ENCODE measurements at regions not wholly inside any gene's neighbourhood (a gene's known extent, or its start where the extent isn't known, plus 50 kb on each side); places are given as distances from the start of the nearest gene placed in this dataset.

GRCh38 chr5:20590356-20590755 lies 602.4 kb upstream of the CDH18 start:
- Histone ChIP-seq H4K20me1 (ENCODE audit: insufficient read depth, low read length) (no peaks in the 10 kb centered on the region), H3K27ac (ENCODE audit: extremely low read length, insufficient read depth, low read length) (no peak overlapping the region), H3K4me3 (replicated peaks in 1 of 3; ENCODE audit: insufficient read depth in 1 of 3, low read depth in 2 of 3, low read length in 3 of 3) (no peak overlapping the region), H3K4me1 (ENCODE audit: insufficient read depth, low read length) (no peaks in the 10 kb centered on the region), H3K36me3 (replicated peaks in 1 of 2; ENCODE audit: control insufficient read depth in 1 of 2, insufficient read depth in 2 of 2, low read length in 2 of 2) (no peaks in the 10 kb centered on the region), H3K27me3 (ENCODE audit: control insufficient read depth in 1 of 2, insufficient read depth in 2 of 2, low read length in 2 of 2) (no peaks in the 10 kb centered on the region), H3K9me3 (ENCODE audit: low read length) (no peaks in the 10 kb centered on the region), H3K79me2 (ENCODE audit: insufficient read depth, low read length) (no peaks in the 10 kb centered on the region), H3K4me2 (ENCODE audit: low read depth, low read length) (no peak overlapping the region), H2AFZ (ENCODE audit: low read length) (no peak overlapping the region), H3K9ac (ENCODE audit: insufficient read depth, low read depth, low read length) (no peak overlapping the region)
- TF ChIP-seq SRSF9 (IDR thresholded peaks at IDR 0.05; ENCODE audit: borderline replicate concordance, insufficient read depth, low read depth, low read length, poor library complexity, severe bottlenecking), result no peak
- in situ Hi-C loops (cut with HindIII; ENCODE audit: extremely low pct_ligation_motif_present, low pct_unique_long_range_greater_than_20kb) (no loop called here), intact Hi-C loops (cut with micrococcal nuclease; ENCODE audit: unreplicated experiment) (no loop called here)
- ChIA-PET CTCF (ENCODE audit: low intra/inter-chr PET ratio, low total read pairs) (no interaction called here), POLR2A (no interaction called here)
- ATAC-seq, result no peak
- no TSS peak for BruUV-seq (replicated peaks)
- DNase-seq (ENCODE audit: low spot score), result no peak
- FAIRE-seq, result no peak
- 0% methylated on average over 2 of the region's 2 CpGs for WGBS (ENCODE audit: low lambda C conversion rate)

- CTCF ChIA-PET (ENCODE audit: low intra/inter-chr PET ratio, low total read pairs), result no interaction called here
Measured at GRCh38 chr5:20575571-20575970, 587.6 kb upstream of the CDH18 start.

More at GRCh38 chr5:20575571-20575970, 587.6 kb upstream of the CDH18 start:
- H3K4me1 ChIP-seq (ENCODE audit: insufficient read depth, low read length), result no peaks in the 10 kb centered on the region
- H3K79me2 ChIP-seq (ENCODE audit: insufficient read depth, low read length), result no peaks in the 10 kb centered on the region
- H3K9ac ChIP-seq (ENCODE audit: insufficient read depth, low read depth, low read length), result no peak overlapping the region
- no peak overlapping the region for H3K27ac ChIP-seq (ENCODE audit: extremely low read length, insufficient read depth, low read length)
- no peak overlapping the region for H3K4me2 ChIP-seq (ENCODE audit: low read depth, low read length)
- ATAC-seq, result no peak
- in situ Hi-C loops (cut with HindIII; ENCODE audit: extremely low pct_ligation_motif_present, low pct_unique_long_range_greater_than_20kb), result no loop called here
- no peak overlapping the region for H2AFZ ChIP-seq (ENCODE audit: low read length)
- 1% methylated on average over 5 of the region's 5 CpGs for WGBS (ENCODE audit: low lambda C conversion rate)
- intact Hi-C loops (cut with micrococcal nuclease; ENCODE audit: unreplicated experiment), result no loop called here
- H3K36me3 ChIP-seq (replicated peaks in 1 of 2; ENCODE audit: control insufficient read depth in 1 of 2, insufficient read depth in 2 of 2, low read length in 2 of 2), result no peaks in the 10 kb centered on the region
- no peak for DNase-seq (ENCODE audit: low spot score)
- no peaks in the 10 kb centered on the region for H3K27me3 ChIP-seq (ENCODE audit: control insufficient read depth in 1 of 2, insufficient read depth in 2 of 2, low read length in 2 of 2)
- POLR2A ChIA-PET, result no interaction called here
- BruUV-seq (replicated peaks), result no TSS peak
- TF ChIP-seq NFE2L1 (CRISPR knock-in tag; IDR thresholded peaks at IDR 0.05; ENCODE audit: borderline replicate concordance) (no peak), TAF1 (CRISPR knock-in tag; IDR thresholded peaks at IDR 0.05) (no peak), RBM39 (IDR thresholded peaks at IDR 0.05; ENCODE audit: low read depth, low read length, poor library complexity, severe bottlenecking) (no peak), ZKSCAN1 (IDR thresholded peaks at IDR 0.05; ENCODE audit: low read length) (no peak), ZNF564 (CRISPR knock-in tag; IDR thresholded peaks at IDR 0.05) (no peak), TFDP2 (CRISPR knock-in tag; IDR thresholded peaks at IDR 0.05) (no peak), ZBTB38 (CRISPR knock-in tag; IDR thresholded peaks at IDR 0.05) (no peak), ZNF274 (CRISPR knock-in tag; IDR thresholded peaks at IDR 0.05) (no peak), ZNF337 (CRISPR knock-in tag; IDR thresholded peaks at IDR 0.05; ENCODE audit: borderline replicate concordance, low read depth) (no peak), SRSF1 (optimal IDR thresholded peaks at IDR 0.05; ENCODE audit: low read depth, low read length) (no peak), GMEB1 (CRISPR knock-in tag; IDR thresholded peaks at IDR 0.05; ENCODE audit: borderline replicate concordance) (no peak), CREM (IDR thresholded peaks at IDR 0.05) (no peak), CREM (CRISPR knock-in tag; IDR thresholded peaks at IDR 0.05) (no peak), ZIK1 (CRISPR knock-in tag; IDR thresholded peaks at IDR 0.05; ENCODE audit: borderline replicate concordance, low read depth) (no peak)
- TF ChIP-seq, protein P1, sequence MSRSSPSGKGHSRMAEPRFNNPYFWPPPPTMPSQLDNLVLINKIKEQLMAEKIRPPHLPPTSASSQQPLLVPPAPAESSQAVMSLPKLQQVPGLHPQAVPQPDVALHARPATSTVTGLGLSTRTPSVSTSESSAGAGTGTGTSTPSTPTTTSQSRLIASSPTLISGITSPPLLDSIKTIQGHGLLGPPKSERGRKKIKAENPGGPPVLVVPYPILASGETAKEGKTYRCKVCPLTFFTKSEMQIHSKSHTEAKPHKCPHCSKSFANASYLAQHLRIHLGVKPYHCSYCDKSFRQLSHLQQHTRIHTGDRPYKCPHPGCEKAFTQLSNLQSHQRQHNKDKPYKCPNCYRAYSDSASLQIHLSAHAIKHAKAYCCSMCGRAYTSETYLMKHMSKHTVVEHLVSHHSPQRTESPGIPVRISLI (CRISPR knock-in tag; IDR thresholded peaks at IDR 0.05; ENCODE audit: borderline replicate concordance), result no peak
- H3K9me3 ChIP-seq (ENCODE audit: low read length), result no peaks in the 10 kb centered on the region
- H4K20me1 ChIP-seq (ENCODE audit: insufficient read depth, low read length), result no peaks in the 10 kb centered on the region
- no peak overlapping the region for H3K4me3 ChIP-seq (replicated peaks in 1 of 3; ENCODE audit: insufficient read depth in 1 of 3, low read depth in 2 of 3, low read length in 3 of 3)
- no peak for FAIRE-seq
